GM19043 (cell line): ENCODE measurements at regions not wholly inside any gene's neighbourhood (a gene's known extent, or its start where the extent isn't known, plus 50 kb on each side); places are given as distances from the start of the nearest gene placed in this dataset.
"Not testable (repeated sequence)": the region's sequence is repeated elsewhere in the genome, so short reads cannot be mapped to it uniquely, and the experiment has no call there.

Experiments
- ATAC-seq: cut with Tn5 transposase; IDR thresholded peaks from one replicate; pipeline ENCODE4 v1.9.1; 2021; ENCODE audit warnings: low read depth; ENCODE audit not compliant: unreplicated experiment

DNA sequence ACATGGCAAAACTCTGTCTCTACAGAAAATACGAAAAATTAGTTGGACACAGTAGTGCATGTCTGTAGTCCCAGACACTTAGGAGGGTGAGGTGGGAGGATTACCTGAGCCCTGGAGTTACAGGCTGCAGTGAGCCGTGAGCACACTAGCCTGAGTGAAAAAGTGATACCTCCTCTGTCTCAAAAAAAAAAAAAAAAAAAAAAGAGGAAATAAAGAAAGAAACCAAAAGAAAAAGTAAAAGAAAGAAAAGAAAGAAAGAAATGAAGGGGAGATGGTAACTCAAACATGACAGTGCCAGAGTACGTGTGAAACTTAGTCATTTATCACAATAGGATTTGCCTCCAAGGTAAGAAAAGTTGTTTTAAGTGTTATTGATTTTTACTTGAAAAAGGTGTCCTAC lies 407.0 kb upstream of the MGAT4C start:
- ATAC-seq: no peak

DNA sequence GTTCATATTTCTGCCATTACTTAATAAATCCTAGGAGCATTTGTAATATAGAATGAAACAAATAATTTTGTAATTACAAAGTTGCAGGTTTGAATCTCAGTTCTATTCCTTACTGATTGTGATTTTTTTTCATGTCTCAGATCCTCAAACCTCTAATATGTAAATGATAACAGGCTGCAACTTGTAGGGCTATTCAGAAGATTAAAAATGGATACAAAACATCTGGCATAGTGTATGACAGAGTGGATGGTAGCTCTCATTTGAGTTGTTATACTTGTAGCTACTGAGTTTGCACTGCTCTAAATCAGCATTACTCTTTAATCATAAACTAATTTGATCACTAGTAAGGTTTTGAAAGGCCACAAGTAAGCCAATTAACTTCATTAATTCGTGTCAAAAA lies 406.3 kb upstream of the MGAT4C start:
- no peak for ATAC-seq

DNA sequence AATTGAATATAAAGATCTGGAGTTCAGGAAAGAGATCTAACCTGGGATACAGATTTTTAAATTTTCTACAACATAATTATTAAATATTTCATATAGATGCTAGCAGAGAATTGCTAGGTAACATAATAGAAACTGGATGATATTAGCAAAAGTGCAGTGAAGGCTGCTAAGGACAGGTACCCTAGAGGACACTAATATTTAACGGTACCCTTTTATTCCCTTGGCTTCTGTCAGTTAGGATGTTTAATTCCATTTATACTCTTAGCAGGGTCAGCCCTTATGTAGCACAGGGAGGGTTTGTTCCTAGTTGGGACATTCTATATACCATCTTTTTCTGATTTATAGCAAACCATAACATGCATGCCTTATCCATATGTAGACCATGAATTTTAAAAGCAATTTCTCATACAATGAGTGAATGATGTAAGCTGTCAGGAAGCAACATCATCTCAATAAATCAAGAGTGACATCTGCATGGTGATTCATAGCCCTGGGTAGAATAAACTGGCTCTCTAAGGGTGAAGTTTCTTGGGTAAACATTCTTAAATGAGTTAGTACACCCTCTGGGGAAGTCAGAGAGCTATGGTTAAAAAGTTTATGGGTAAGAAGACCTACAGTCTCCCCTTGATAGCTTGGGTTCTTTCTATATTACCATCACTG lies 404.4 kb upstream of the MGAT4C start:
- ATAC-seq: no peak

DNA sequence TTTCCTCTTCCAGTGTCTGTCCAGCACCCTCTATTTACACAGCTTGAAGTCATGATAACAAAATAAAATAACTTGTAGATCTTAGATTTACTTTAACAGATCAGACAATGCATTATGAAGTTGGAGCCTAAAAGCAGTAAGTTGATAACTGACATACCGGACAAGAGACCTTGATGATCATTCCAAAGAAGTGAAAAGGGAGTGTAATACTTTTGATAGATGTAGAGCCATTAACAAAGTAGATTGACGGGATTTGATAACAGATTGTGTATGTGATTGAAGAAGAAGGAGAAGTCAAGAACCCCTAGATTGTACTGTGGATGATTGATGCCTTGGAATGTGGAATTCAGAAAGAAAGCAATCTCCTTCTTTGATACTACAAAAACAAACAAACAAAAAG lies 403.8 kb upstream of the MGAT4C start:
- no peak for ATAC-seq

DNA sequence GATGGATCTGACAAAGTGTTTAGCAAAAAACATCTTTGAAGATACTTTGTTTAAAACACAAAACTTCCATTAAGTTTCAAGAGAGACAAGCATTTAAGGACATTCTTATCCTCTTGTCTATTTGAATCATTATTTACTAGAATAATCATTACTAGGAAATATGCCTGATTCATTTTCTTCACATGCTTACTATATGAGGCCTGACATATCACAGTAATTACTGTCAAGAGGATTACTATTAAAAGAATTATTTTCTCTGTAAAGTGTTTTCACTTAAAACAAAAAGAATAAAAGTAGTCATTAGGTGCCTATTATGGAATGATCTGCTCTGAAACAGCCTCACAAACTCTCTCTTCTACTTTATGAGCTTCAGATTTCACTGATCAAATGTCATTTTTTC lies 402.1 kb upstream of the MGAT4C start:
- ATAC-seq: no peak

DNA sequence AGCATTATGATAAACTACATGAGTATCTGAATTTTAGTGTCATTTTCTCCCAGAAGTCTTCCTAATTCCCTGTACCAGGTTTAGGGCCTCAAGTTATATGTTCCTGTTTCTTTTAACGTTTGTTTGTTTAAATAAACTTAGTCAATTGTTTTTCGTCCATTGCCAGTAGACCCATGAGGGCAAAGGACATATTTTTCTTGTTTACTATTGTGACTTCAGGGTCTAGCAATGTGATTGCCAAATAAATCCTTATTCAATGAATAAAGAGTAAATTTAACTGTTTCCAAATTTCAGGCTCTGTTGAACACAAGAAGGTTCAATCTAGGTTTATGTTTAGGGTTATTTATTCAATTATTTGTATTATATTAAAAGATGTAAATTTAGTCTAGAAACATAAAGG lies 391.6 kb upstream of the MGAT4C start:
- ATAC-seq: no peak

DNA sequence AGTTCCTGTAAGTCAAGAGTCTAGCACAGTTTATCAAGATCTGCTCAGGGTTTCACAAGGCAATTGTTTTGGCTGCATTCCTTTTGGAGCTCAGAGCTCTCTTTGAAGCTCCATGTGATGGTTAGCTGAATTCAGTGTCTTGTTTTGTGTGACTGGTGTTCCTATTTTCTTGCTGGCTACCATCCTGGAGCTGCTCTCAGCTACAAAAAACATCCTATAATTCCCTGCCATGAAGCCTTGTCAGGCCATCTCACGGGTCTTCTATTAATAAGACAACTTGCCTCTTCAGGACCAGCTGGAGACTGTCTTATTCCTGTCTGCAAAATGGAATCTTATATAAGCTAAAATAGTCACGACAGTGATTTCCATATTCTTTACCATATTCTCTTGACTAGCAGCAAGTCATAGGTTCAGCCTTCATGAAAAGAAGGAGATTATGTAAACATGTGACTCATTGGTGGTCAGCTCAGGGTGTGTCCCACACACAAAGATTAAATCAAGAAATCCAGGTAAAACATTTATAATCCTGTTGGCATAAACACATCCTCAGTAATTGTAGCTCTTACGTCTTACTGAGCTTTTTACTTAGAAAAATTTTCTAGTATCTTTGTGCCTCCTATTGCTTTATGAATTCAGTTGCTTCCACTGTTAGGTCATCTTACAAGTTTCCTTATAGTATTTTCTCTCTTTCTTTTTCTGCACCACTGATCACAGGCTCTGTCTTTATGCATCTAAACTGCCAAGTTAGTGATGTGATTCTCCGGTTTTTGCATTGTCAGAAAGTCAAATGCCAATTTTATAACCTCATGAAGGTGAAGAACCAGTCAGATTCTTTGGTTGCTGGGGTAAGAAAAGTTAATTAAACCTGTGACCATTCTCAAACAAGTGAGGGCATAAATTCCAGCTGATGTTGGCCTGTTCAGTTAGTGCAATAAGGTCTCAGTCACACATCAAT lies 378.5 kb upstream of the MGAT4C start:
- no peak for ATAC-seq

DNA sequence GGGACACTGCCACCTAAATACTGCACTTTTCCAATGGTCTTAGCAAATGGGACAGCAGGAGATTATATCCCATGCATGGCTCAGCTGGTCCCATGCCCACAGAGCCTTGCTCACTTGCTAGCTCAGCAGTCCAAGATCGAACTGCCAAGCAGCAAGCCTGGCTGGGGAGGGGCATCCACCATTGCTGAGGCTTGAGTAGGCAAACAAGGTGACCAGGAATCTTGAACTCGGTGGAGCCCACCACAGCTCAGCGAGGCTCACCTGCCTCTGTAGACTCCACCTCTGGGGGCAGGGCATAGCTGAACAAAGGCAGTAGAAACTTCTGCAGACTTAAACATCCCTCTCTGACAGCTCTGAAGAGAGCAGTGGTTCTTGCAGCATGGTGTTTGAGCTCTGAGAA lies 370.8 kb upstream of the MGAT4C start:
- no peak for ATAC-seq

DNA sequence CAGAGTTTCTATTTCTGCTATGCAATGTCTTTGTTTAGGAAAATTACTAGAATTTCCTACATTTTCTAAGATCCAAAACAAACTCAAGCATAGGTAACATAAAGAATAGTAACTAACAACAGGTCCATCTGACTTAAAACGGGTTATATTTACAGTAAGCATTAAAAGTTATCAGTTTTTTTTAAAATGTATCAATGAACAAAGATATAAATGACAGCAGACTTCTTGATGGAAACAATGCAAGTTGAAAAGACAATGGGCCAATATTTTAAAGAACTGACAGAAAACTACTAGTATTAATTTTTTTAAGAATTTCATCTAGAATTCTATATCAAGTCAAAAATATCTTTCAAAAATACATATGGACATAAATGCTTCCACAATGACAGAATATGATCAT lies 367.1 kb upstream of the MGAT4C start:
- ATAC-seq: no peak

DNA sequence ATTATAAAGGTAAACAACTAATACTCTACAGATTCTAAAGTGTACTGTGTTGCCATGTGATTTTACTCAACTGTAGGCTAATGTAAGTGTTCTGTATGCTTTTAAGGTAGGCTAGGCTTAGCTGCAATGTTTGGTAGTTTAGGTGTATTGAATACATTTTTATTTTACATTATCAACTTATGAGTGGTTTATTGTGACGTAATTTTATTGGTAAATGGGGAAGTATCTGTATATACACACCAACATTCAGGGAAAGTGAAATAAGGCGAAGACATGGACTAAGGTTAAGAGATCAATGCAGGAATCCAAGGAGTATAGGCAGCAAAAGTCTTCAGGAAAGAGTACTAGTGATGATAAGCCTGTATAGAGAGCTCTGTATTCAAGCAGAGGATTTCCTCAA lies 365.8 kb upstream of the MGAT4C start:
- no peak for ATAC-seq

DNA sequence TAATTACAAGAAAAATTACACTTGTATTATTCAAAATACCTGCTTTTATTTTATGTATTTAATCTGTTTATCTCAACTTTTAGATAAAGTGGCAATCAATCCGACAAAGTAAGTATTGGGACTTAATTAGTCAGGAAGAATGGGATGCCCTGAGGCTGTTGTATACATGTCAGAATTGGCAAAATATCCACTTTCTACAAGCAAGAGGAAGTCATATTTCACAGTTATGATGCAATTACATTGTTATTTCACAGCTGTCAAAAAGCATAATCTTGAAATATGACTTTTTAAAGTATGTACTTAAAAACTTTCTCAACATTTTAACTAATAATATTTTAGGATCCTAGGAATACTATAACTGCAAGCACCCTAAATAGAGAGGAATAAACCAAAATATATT lies 357.1 kb upstream of the MGAT4C start:
- ATAC-seq: no peak

DNA sequence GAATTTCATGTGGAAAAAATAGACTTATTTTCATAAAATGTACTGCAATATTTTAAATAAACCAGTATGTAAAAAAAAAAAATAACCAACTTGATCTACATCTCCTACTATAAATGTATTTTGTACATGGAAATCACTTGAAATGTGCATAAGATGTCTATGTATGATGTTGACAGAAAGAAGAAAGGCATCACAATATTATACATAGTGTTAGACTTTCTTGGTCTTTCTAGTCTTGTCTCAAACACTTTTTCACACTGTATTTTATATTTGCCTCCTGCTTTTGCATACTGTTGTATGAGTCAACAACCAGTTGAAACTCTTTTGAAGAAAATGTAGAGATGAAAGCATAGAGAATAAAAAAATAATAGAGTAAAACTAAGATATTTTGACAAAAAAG lies 352.4 kb upstream of the MGAT4C start:
- no peak for ATAC-seq

DNA sequence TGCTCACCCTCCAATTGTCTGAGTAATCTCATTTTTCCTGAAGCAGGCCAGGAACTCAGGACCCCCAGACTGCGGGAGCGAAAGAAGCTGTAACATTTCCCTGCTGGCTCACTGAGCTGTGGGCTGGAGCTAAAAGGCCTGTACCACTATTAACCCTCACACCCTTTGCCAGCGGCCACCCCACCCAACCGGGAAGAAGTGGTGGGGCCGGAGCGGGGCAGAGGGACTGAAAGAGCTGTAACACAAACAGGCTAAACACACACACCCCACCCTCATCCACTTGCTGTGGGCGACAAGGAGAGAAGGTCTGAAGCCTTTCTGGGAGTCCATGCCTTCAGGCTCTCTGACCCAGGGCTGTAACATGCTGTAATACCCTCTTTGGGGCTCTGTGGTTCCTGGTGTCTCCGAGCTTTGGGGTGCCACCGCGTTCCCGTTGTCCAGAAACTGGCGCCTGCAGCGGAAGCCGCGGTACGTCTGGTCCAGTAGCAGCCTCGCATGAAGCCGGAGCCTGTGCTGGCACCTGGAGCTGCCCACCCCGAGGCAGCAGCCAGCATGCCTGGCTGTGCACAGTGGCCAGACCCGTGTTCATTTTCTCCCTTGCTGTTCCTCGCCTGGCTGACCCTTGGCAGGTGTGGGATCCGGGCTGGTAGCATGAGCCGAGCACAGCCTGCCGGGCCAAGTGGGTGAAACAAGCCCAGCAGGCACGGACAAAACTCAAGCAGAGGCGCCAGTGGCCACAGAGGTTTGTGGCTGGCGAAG lies 345.5 kb upstream of the MGAT4C start:
- no peak for ATAC-seq

DNA sequence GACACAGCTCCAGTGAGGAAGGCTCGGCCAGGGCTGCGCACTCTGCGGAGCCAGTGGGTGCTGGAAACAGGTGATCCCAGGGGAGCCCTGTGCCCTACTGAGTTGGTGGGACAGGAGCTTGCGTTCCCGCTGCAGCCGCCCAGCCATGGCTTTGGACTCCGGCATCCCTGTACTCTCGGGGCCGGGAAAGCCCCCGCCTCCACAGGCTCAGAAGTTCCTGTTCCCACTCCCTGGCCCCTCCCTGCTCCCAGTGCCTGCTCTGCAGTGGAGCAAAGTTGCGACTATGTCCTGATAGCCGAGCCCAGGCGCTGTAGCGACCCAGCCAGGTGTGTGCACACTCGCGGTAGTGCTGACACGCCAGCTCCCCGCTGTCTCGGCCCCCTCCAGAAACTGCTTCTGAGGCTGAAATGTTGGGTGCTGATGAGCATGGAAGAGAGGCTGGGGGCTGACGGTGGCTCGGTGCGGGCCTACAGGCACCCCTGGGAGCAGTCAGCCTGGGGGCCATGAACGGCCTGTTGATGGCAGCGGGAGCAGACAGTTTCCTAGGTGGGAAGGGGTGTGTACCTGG lies 344.6 kb upstream of the MGAT4C start:
- no peak for ATAC-seq

DNA sequence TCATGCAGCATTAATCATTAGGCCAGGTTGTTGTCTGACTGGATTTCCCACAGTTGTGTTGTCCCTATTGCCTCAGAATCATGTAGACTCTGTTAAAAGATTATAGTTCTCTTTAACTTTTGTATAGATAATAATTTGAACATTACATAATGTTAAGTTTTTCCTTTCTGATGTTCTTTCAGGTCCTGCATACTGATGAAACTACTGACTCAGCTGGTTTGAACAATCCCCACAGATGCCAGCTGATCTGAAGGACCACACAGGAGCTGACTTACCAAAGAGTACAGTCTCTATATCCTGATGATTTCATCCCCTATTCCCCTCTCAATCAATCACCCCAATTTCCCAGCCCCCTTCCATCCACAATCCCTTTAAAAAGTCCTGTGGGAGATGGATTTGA lies 341.2 kb upstream of the MGAT4C start:
- ATAC-seq: no peak

DNA sequence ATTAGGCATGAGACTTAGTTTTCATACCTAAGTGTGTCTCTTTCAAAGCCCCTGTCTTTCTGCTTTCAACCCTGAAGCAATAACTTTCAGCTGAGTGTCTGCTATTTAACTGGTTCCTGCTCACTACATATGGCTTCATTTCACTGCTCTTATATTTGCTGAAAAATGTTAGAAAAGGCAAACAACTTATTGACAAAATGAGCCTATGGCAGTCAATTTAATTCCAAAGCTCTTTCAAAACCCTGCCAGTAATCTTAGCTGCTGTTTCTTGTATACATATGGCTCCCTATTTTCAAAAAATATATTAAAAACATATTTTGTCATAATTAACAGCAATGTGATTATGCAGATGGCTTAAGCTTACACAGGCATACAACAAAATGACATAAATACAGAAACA lies 334.1 kb upstream of the MGAT4C start:
- no peak for ATAC-seq

DNA sequence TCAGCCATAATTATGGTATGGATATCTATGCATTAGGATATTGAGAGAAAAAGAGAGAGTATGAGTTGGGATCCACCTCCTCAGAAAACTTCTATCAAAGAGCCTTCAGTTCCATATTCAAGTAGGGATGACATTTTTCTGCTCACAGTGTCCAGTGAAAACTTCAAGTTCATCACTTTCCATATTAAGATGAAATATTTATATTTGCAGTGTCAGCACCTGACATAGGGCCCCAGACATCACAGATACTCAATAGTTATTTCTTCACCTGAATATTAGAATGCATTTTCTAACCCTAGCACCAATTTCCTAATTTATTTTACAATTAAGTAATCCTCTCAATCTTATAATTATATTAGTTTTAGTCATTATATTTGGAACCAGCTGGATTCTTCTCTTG lies 318.0 kb upstream of the MGAT4C start:
- ATAC-seq: no peak

DNA sequence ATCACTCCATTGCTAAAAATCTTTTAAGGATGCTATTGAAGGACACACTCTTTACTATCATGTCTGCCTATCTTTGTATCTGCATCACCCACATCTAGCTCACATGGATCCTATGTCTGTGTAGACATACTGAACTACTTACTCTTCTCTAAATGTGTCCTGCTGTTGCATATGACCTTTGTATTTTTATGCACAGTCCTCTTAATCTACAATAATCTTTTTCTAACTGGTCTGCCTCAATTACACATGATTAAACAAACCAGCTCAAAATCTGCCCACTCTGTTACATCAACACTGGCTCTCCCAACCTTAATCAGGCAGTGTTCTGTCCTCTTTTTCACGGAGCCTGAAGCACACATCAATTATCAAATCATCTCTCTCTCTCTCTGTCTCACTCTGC lies 316.3 kb upstream of the MGAT4C start:
- no peak for ATAC-seq

DNA sequence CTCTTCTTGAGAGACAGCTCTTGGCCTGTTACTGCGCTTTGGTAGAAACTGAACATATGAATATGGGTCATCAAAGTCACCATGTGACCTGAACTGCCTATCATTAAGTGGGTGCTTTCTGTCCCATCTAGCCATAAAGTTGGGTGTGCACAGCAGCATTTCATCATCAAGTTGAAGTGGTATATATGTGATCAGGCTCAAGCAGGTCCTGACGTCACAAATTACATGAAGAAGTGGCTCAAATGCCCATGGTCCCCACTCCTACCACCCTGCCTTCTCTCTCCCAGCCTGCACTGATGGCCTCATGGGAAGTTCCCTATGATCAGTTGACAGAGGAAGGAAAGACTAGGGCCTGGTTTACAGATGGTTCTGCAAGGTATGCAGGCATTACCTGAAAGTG lies 308.8 kb upstream of the MGAT4C start:
- ATAC-seq: no peak

DNA sequence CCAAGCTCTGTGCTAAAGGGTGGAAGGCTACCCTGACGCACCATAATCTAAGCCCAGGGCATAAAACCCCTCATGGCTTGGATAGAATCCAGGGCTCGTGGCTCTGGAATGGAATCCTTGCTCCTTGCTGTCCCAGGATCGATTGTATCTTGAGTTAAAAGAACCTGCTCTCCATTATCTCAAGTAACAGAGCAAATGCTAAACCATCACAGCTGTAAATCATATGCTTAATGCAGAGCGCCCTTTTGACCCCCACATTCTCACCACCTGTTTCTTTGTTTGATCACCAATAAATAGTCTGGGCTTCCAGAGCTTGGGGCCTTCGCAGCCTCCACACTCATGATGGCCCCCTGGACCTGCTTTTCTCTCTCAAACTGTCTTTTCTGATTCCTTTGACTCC lies 299.3 kb upstream of the MGAT4C start:
- not testable (repeated sequence) for ATAC-seq

DNA sequence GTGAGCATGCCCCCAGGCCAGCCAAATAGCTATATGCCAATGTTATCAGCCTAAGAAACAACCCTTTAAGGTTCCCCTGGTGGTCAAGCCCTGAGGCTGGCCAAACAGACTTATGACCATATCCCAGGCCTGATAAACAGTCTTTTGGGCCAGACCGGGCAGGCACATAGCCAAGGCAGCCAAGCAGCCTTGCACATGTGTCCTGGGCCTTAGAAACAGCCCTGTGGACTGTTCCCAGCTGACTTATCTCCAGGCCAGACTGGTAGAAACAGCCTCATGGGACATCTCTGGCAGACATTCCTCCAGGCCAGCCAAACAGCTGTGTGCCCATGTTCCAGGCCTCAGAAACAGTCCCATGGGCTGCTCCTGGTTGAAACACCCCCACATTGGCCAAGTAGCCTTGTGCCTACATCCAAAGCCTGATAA lies 295.0 kb upstream of the MGAT4C start:
- no peak for ATAC-seq
